T47D (cell line): ENCODE measurements at regions not wholly inside any gene's neighbourhood (a gene's known extent, or its start where the extent isn't known, plus 50 kb on each side); places are given as distances from the start of the nearest gene placed in this dataset.
A peak's percentile ranks its signal among the peaks of the same experiment; 100 is the strongest.

Source experiments
- DNase-seq, 2 experiments: peaks; one replicate each; pipeline versions ENCODE4 v3.0.0 to v3.0.0-alpha.2; 2011 to 2012; ENCODE audit warnings: low read depth in 1 of 2, low spot score in 1 of 2
- JUND ChIP-seq: IDR thresholded peaks from 2 replicates; pipeline ENCODE4 v1.6.1; 2012; ENCODE audit warnings: low read depth
- in situ Hi-C: cut with HindIII; loops from 2 replicates; pipeline ENCODE4 v1.10.0; 2016; ENCODE audit warnings: low sequenced_read_pairs, low pct_unique_long_range_greater_than_20kb

GRCh38 chr6:22732176-22732970 is 163.0 kb downstream of the HDGFL1 start:
- TF ChIP-seq JUND, result no peak
- no peak for DNase-seq
- in situ Hi-C loops, result no loop called here

GRCh38 chr6:22736740-22737139 is 167.4 kb downstream of the HDGFL1 start:
- in situ Hi-C loops, result no loop called here
- no peak for TF ChIP-seq JUND
- no peak for DNase-seq

- DNase-seq, result peak; percentile 40 to 77
- in situ Hi-C loops, result no loop called here
- no peak for TF ChIP-seq JUND
Measured at GRCh38 chr6:22737331-22737730, 168.0 kb downstream of the HDGFL1 start.

GRCh38 chr6:22738194-22738593 is 168.8 kb downstream of the HDGFL1 start:
- DNase-seq, result no peak
- no peak for TF ChIP-seq JUND
- in situ Hi-C loops, result no loop called here

- TF ChIP-seq JUND, result no peak
- no peak for DNase-seq
- in situ Hi-C loops, result no loop called here
Measured at GRCh38 chr6:22747571-22747970, 178.2 kb downstream of the HDGFL1 start.

- in situ Hi-C loops, result no loop called here
- no peak for TF ChIP-seq JUND
- no peak for DNase-seq
Measured at GRCh38 chr6:22748681-22749080, 179.3 kb downstream of the HDGFL1 start.

GRCh38 chr6:22749696-22750095 is 180.3 kb downstream of the HDGFL1 start:
- TF ChIP-seq JUND, result no peak
- no peak for DNase-seq

GRCh38 chr6:22751223-22751622 is 181.9 kb downstream of the HDGFL1 start:
- DNase-seq, result no peak
- in situ Hi-C loops, result no loop called here
- TF ChIP-seq JUND, result no peak

More at GRCh38 chr6:22749696-22750095, 180.3 kb downstream of the HDGFL1 start:
- in situ Hi-C loops, result no loop called here

- DNase-seq, result no peak
- in situ Hi-C loops, result no loop called here
- no peak for TF ChIP-seq JUND
Measured at GRCh38 chr6:22752522-22752921, 183.2 kb downstream of the HDGFL1 start.

GRCh38 chr6:22754061-22754460 is 184.7 kb downstream of the HDGFL1 start:
- no peak for DNase-seq
- in situ Hi-C loops, result no loop called here
- no peak for TF ChIP-seq JUND

GRCh38 chr6:22755605-22756004 is 186.2 kb downstream of the HDGFL1 start:
- in situ Hi-C loops, result no loop called here
- no peak for DNase-seq
- no peak for TF ChIP-seq JUND

- DNase-seq, result no peak
- TF ChIP-seq JUND, result no peak
- in situ Hi-C loops, result no loop called here
Measured at GRCh38 chr6:22756365-22756764, 187.0 kb downstream of the HDGFL1 start.

GRCh38 chr6:22764496-22764895 is 195.1 kb downstream of the HDGFL1 start:
- in situ Hi-C loops, result no loop called here
- TF ChIP-seq JUND, result no peak
- DNase-seq, result no peak

- in situ Hi-C loops, result no loop called here
- no peak for TF ChIP-seq JUND
- no peak for DNase-seq
Measured at GRCh38 chr6:22765015-22765414, 195.6 kb downstream of the HDGFL1 start.
